CD8-positive, alpha-beta memory T cell (primary cell): ENCODE measurements at regions not wholly inside any gene's neighbourhood (a gene's known extent, or its start where the extent isn't known, plus 50 kb on each side); places are given as distances from the start of the nearest gene placed in this dataset.
A peak's percentile ranks its signal among the peaks of the same experiment; 100 is the strongest.

Experiments
- CTCF ChIA-PET: fragments of 350-600 bp; sonication (Branson Sonifier 250); formaldehyde crosslinking; loops from one replicate; lab custom pipeline; 2021; ENCODE audit warnings: antibody characterized with exemption; lab: Charles Lee
- POLR2A ChIA-PET: fragments of 350-600 bp; sonication (Branson Sonifier 250); formaldehyde crosslinking; loops from one replicate; lab custom pipeline; 2021; ENCODE audit warnings: antibody characterized with exemption; lab: Charles Lee
- DNase-seq, 5 donors: peaks; one replicate each; pipeline versions ENCODE4 v3.0.0 to v3.0.0-alpha.2; 2020 to 2022; ENCODE audit warnings: mixed read lengths in 1 of 5
- H3K27ac ChIP-seq: one replicate; pipeline ENCODE4 v1.7.0; 2013; ENCODE audit warnings: low read depth, mild to moderate bottlenecking, low read length, moderate library complexity
- H3K27me3 ChIP-seq: 2 replicates; pipeline ENCODE4 v1.7.0; 2013; ENCODE audit warnings: low read length, mild to moderate bottlenecking; ENCODE audit not compliant: insufficient read depth, poor library complexity, severe bottlenecking
- H3K36me3 ChIP-seq: 2 replicates; pipeline ENCODE4 v1.7.0; 2013; ENCODE audit warnings: mild to moderate bottlenecking, low read length, moderate library complexity; ENCODE audit not compliant: insufficient read depth
- H3K4me1 ChIP-seq: 2 replicates; pipeline ENCODE4 v1.7.0; 2013; ENCODE audit warnings: mild to moderate bottlenecking, low read length, moderate library complexity; ENCODE audit not compliant: insufficient read depth
- H3K4me3 ChIP-seq: 2 replicates; pipeline ENCODE4 v1.7.0; 2013; ENCODE audit warnings: mild to moderate bottlenecking, low read length
- H3K9me3 ChIP-seq: 2 replicates; pipeline ENCODE4 v1.7.0; 2013; ENCODE audit warnings: mild to moderate bottlenecking, low read length
- H3K27ac Mint-ChIP-seq, 8 donors: one replicate each; pipeline ENCODE4 v1.8.0; 2020 to 2021; ENCODE audit warnings: mixed read lengths in 8 of 8, mild to moderate bottlenecking in 6 of 8, inconsistent platforms in 3 of 8, moderate library complexity in 3 of 8
- H3K27me3 Mint-ChIP-seq, 2 donors: one replicate each; pipeline ENCODE4 v1.8.0; 2020 to 2021; ENCODE audit warnings: mixed read lengths in 2 of 2, mild to moderate bottlenecking in 1 of 2, moderate library complexity in 1 of 2
- H3K36me3 Mint-ChIP-seq, 3 donors: one replicate each; pipeline ENCODE4 v1.8.0; 2020 to 2021; ENCODE audit warnings: mixed read lengths in 3 of 3, inconsistent platforms in 1 of 3, mild to moderate bottlenecking in 1 of 3
- H3K4me1 Mint-ChIP-seq, 3 donors: one replicate each; pipeline ENCODE4 v1.8.0; 2020 to 2021; ENCODE audit warnings: mixed read lengths in 3 of 3, inconsistent platforms in 1 of 3, mild to moderate bottlenecking in 1 of 3
- H3K4me3 Mint-ChIP-seq, 7 donors: one replicate each; pipeline ENCODE4 v1.8.0; 2020 to 2021; ENCODE audit warnings: mixed read lengths in 7 of 7, mild to moderate bottlenecking in 6 of 7, moderate library complexity in 4 of 7, inconsistent platforms in 2 of 7
- H3K9me3 Mint-ChIP-seq, 5 donors: one replicate each; pipeline ENCODE4 v1.8.0; 2020 to 2022; ENCODE audit warnings: mixed read lengths in 5 of 5, mild to moderate bottlenecking in 3 of 5, moderate library complexity in 2 of 5, inconsistent platforms in 1 of 5

GRCh38 chr1:30028283-30028682 is 695.1 kb downstream of the MATN1 start:
- H3K27ac ChIP-seq: no peak overlapping the region
- H3K36me3 ChIP-seq: no peaks in the 10 kb centered on the region
- no peak for DNase-seq
- no peaks in the 10 kb centered on the region for H3K4me1 Mint-ChIP-seq
- ChIA-PET POLR2A (no interaction called here), CTCF (no interaction called here)
- peaks cover 0 to 5% (median 0%) of the 10 kb centered on the region in 3 donors for H3K36me3 Mint-ChIP-seq
- H3K4me3 ChIP-seq: no peak overlapping the region
- H3K27ac Mint-ChIP-seq: no peak overlapping the region
- H3K27me3 Mint-ChIP-seq: peaks cover 8 to 18% of the 10 kb centered on the region in 2 donors
- no peaks in the 10 kb centered on the region for H3K27me3 ChIP-seq
- no peak overlapping the region for H3K4me3 Mint-ChIP-seq
- no peaks in the 10 kb centered on the region for H3K4me1 ChIP-seq
- H3K9me3 ChIP-seq: no peaks in the 10 kb centered on the region
- peaks cover 0 to 5% (median 4%) of the 10 kb centered on the region in 5 donors for H3K9me3 Mint-ChIP-seq

- no peaks in the 10 kb centered on the region for H3K4me1 Mint-ChIP-seq
- peaks cover 0 to 2% (median 0%) of the 10 kb centered on the region in 5 donors for H3K9me3 Mint-ChIP-seq
- POLR2A ChIA-PET: no interaction called here
- H3K4me3 Mint-ChIP-seq: no peak overlapping the region
- Histone ChIP-seq H3K9me3 (no peaks in the 10 kb centered on the region), H3K27ac (no peak overlapping the region), H3K4me1 (no peaks in the 10 kb centered on the region), H3K27me3 (no peaks in the 10 kb centered on the region), H3K4me3 (no peak overlapping the region), H3K36me3 (no peaks in the 10 kb centered on the region)
- no peak for DNase-seq
- no peak overlapping the region for H3K27ac Mint-ChIP-seq
- CTCF ChIA-PET: no interaction called here
- H3K27me3 Mint-ChIP-seq: peaks cover 8 to 28% of the 10 kb centered on the region in 2 donors
- H3K36me3 Mint-ChIP-seq: no peaks in the 10 kb centered on the region
Observed at GRCh38 chr1:30027247-30027646, 696.1 kb downstream of the MATN1 start.

GRCh38 chr1:30024411-30025195 is 698.8 kb downstream of the MATN1 start:
- no peaks in the 10 kb centered on the region for H3K36me3 ChIP-seq
- H3K9me3 ChIP-seq: no peaks in the 10 kb centered on the region
- DNase-seq: no peak
- H3K27me3 ChIP-seq: no peaks in the 10 kb centered on the region
- H3K4me1 ChIP-seq: no peaks in the 10 kb centered on the region
- no peak overlapping the region for H3K4me3 ChIP-seq
- H3K27ac Mint-ChIP-seq: no peak overlapping the region
- ChIA-PET CTCF (no interaction called here), POLR2A (no interaction called here)
- no peaks in the 10 kb centered on the region for H3K36me3 Mint-ChIP-seq
- H3K9me3 Mint-ChIP-seq: peaks cover 0 to 2% (median 0%) of the 10 kb centered on the region in 5 donors
- no peaks in the 10 kb centered on the region for H3K4me1 Mint-ChIP-seq
- peaks cover 10 to 32% of the 10 kb centered on the region in 2 donors for H3K27me3 Mint-ChIP-seq
- H3K27ac ChIP-seq: no peak overlapping the region
- H3K4me3 Mint-ChIP-seq: no peak overlapping the region

GRCh38 chr1:30023339-30024022 is 699.9 kb downstream of the MATN1 start:
- Histone ChIP-seq H3K9me3 (no peaks in the 10 kb centered on the region), H3K4me3 (no peak overlapping the region), H3K36me3 (no peaks in the 10 kb centered on the region), H3K27me3 (no peaks in the 10 kb centered on the region), H3K27ac (no peak overlapping the region), H3K4me1 (no peaks in the 10 kb centered on the region)
- Mint-ChIP-seq H3K4me3 (no peak overlapping the region), H3K36me3 (no peaks in the 10 kb centered on the region), H3K9me3 (peaks cover 0 to 4% (median 3%) of the 10 kb centered on the region in 5 donors), H3K27me3 (peaks cover 10 to 30% of the 10 kb centered on the region in 2 donors), H3K4me1 (no peaks in the 10 kb centered on the region), H3K27ac (no peak overlapping the region)
- no peak for DNase-seq
- ChIA-PET POLR2A (no interaction called here), CTCF (no interaction called here)

GRCh38 chr1:30014031-30014430 is 709.4 kb downstream of the MATN1 start:
- DNase-seq: no peak
- Histone ChIP-seq H3K9me3 (no peaks in the 10 kb centered on the region), H3K36me3 (no peaks in the 10 kb centered on the region), H3K4me1 (no peaks in the 10 kb centered on the region), H3K27ac (no peak overlapping the region), H3K4me3 (no peak overlapping the region), H3K27me3 (no peaks in the 10 kb centered on the region)
- H3K27ac Mint-ChIP-seq: no peak overlapping the region
- ChIA-PET POLR2A (interaction anchor here (0.6 kb wide), 1 partner anchor 716 kb away, joined by 3 read pairs; no protein-coding TSS in a partner anchor), CTCF (no interaction called here)
- H3K36me3 Mint-ChIP-seq: no peaks in the 10 kb centered on the region
- no peak overlapping the region for H3K4me3 Mint-ChIP-seq
- peaks cover 0 to 7% (median 0%) of the 10 kb centered on the region in 3 donors for H3K4me1 Mint-ChIP-seq
- H3K27me3 Mint-ChIP-seq: peaks cover 2 to 4% of the 10 kb centered on the region in 2 donors
- peaks cover 0 to 5% (median 3%) of the 10 kb centered on the region in 5 donors for H3K9me3 Mint-ChIP-seq

GRCh38 chr1:30012455-30013440 is 710.6 kb downstream of the MATN1 start:
- CTCF ChIA-PET: no interaction called here
- no peak for DNase-seq
- H3K36me3 Mint-ChIP-seq: no peaks in the 10 kb centered on the region

GRCh38 chr1:30011970-30012369 is 711.4 kb downstream of the MATN1 start:
- H3K9me3 Mint-ChIP-seq: no peaks in the 10 kb centered on the region
- Histone ChIP-seq H3K4me1 (no peaks in the 10 kb centered on the region), H3K27ac (no peak overlapping the region), H3K9me3 (no peaks in the 10 kb centered on the region), H3K27me3 (no peaks in the 10 kb centered on the region), H3K4me3 (no peak overlapping the region), H3K36me3 (no peaks in the 10 kb centered on the region)
- H3K36me3 Mint-ChIP-seq: no peaks in the 10 kb centered on the region
- ChIA-PET POLR2A (no interaction called here), CTCF (no interaction called here)
- no peak overlapping the region for H3K4me3 Mint-ChIP-seq
- H3K4me1 Mint-ChIP-seq: peaks cover 0 to 7% (median 0%) of the 10 kb centered on the region in 3 donors
- peak overlapping the region in 1 of 8 donors; percentile 4 for H3K27ac Mint-ChIP-seq
- no peak for DNase-seq
- H3K27me3 Mint-ChIP-seq: peaks cover 4 to 9% of the 10 kb centered on the region in 2 donors

More at GRCh38 chr1:30012455-30013440, 710.6 kb downstream of the MATN1 start:
- H3K27ac Mint-ChIP-seq: peak overlapping the region in 3 of 8 donors; percentile 2 to 17 (median 4)
- Histone ChIP-seq H3K9me3 (no peaks in the 10 kb centered on the region), H3K27ac (no peak overlapping the region), H3K4me1 (no peaks in the 10 kb centered on the region), H3K36me3 (no peaks in the 10 kb centered on the region), H3K27me3 (no peaks in the 10 kb centered on the region), H3K4me3 (no peak overlapping the region)
- no peaks in the 10 kb centered on the region for H3K9me3 Mint-ChIP-seq
- peak overlapping the region in 1 of 7 donors; percentile 11 for H3K4me3 Mint-ChIP-seq
- peaks cover 4 to 9% of the 10 kb centered on the region in 2 donors for H3K27me3 Mint-ChIP-seq
- POLR2A ChIA-PET: no interaction called here
- H3K4me1 Mint-ChIP-seq: peaks cover 0 to 7% (median 0%) of the 10 kb centered on the region in 3 donors
